Glutamatergic neuron (in vitro differentiated cells): ENCODE measurements at regions not wholly inside any gene's neighbourhood (a gene's known extent, or its start where the extent isn't known, plus 50 kb on each side); places are given as distances from the start of the nearest gene placed in this dataset.
"Not testable (repeated sequence)": the region's sequence is repeated elsewhere in the genome, so short reads cannot be mapped to it uniquely, and the experiment has no call there.

Source experiments
- DNase-seq: peaks from one replicate; pipeline ENCODE4 v3.0.0; 2022
- H3K27ac Mint-ChIP-seq: one replicate; pipeline ENCODE4 v1.8.0; 2020; ENCODE audit warnings: mild to moderate bottlenecking, mixed read lengths, inconsistent platforms; ENCODE audit not compliant: unreplicated experiment
- H3K27me3 Mint-ChIP-seq: one replicate; pipeline ENCODE4 v1.8.0; 2020; ENCODE audit warnings: mild to moderate bottlenecking, moderate library complexity, mixed read lengths, inconsistent platforms; ENCODE audit not compliant: unreplicated experiment
- H3K36me3 Mint-ChIP-seq: one replicate; pipeline ENCODE4 v1.8.0; 2020; ENCODE audit warnings: mild to moderate bottlenecking, mixed read lengths, inconsistent platforms; ENCODE audit not compliant: unreplicated experiment
- H3K4me1 Mint-ChIP-seq: one replicate; pipeline ENCODE4 v1.8.0; 2020; ENCODE audit warnings: mild to moderate bottlenecking, low read depth, mixed read lengths, inconsistent platforms; ENCODE audit not compliant: unreplicated experiment
- H3K4me3 Mint-ChIP-seq: one replicate; pipeline ENCODE4 v1.8.0; 2020; ENCODE audit warnings: mild to moderate bottlenecking, mixed read lengths, inconsistent platforms; ENCODE audit not compliant: unreplicated experiment
- H3K9me3 Mint-ChIP-seq: one replicate; pipeline ENCODE4 v1.8.0; 2020; ENCODE audit warnings: mild to moderate bottlenecking, moderate library complexity, mixed read lengths, inconsistent platforms; ENCODE audit not compliant: unreplicated experiment
- CTCF ChIP-seq: fragments of 200-600 bp; sonication (generic); IDR thresholded peaks from one replicate; pipeline ENCODE4 v1.5.0; 2021; ENCODE audit not compliant: partially characterized antibody, unreplicated experiment

GRCh38 chr2:185278761-185279160, 459.8 kb upstream of the FSIP2 start:
- Mint-ChIP-seq H3K36me3 (no peaks in the 10 kb centered on the region), H3K4me3 (no peak overlapping the region), H3K9me3 (peaks cover 9% of the 10 kb centered on the region), H3K4me1 (peaks cover 21% of the 10 kb centered on the region), H3K27ac (no peak overlapping the region), H3K27me3 (peaks cover 5% of the 10 kb centered on the region)
- TF ChIP-seq CTCF: no peak
- no peak for DNase-seq

- Mint-ChIP-seq H3K27ac (no peak overlapping the region), H3K4me1 (peaks cover 13% of the 10 kb centered on the region), H3K36me3 (no peaks in the 10 kb centered on the region), H3K9me3 (peaks cover 9% of the 10 kb centered on the region), H3K27me3 (peaks cover 5% of the 10 kb centered on the region), H3K4me3 (no peak overlapping the region)
- DNase-seq: no peak
- peak; percentile 69 for TF ChIP-seq CTCF
Measured at GRCh38 chr2:185279999-185280398, 458.6 kb upstream of the FSIP2 start.

- Mint-ChIP-seq H3K27me3 (no peaks in the 10 kb centered on the region), H3K4me1 (peaks cover 2% of the 10 kb centered on the region), H3K4me3 (no peak overlapping the region), H3K27ac (no peak overlapping the region), H3K36me3 (no peaks in the 10 kb centered on the region), H3K9me3 (peaks cover 3% of the 10 kb centered on the region)
- no peak for TF ChIP-seq CTCF
- DNase-seq: no peak
Measured at GRCh38 chr2:185284696-185285095, 453.9 kb upstream of the FSIP2 start.

- H3K4me1 Mint-ChIP-seq, H3K4me3 Mint-ChIP-seq, H3K27me3 Mint-ChIP-seq, H3K9me3 Mint-ChIP-seq: not testable (repeated sequence)
- peaks cover 14% of the 10 kb centered on the region for H3K36me3 Mint-ChIP-seq
- peak; percentile 69 for DNase-seq
- H3K27ac Mint-ChIP-seq: peak overlapping the region; percentile 29
Measured at GRCh38 chr2:185290012-185290411, 448.6 kb upstream of the FSIP2 start.

- H3K36me3 Mint-ChIP-seq: peaks cover 14% of the 10 kb centered on the region
- no peak overlapping the region for H3K27ac Mint-ChIP-seq
- H3K4me1 Mint-ChIP-seq: peaks cover 4% of the 10 kb centered on the region
- H3K4me3 Mint-ChIP-seq: no peak overlapping the region
- DNase-seq: peak; percentile 73
- H3K27me3 Mint-ChIP-seq: peaks cover 2% of the 10 kb centered on the region
- H3K9me3 Mint-ChIP-seq: peaks cover 7% of the 10 kb centered on the region
- TF ChIP-seq CTCF: peak; percentile 75
Measured at GRCh38 chr2:185291035-185291647, 447.5 kb upstream of the FSIP2 start.

GRCh38 chr2:185299867-185300266, 438.7 kb upstream of the FSIP2 start:
- Mint-ChIP-seq H3K36me3 (no peaks in the 10 kb centered on the region), H3K4me3 (no peak overlapping the region), H3K27ac (no peak overlapping the region), H3K9me3 (no peaks in the 10 kb centered on the region), H3K4me1 (peaks cover 2% of the 10 kb centered on the region), H3K27me3 (no peaks in the 10 kb centered on the region)
- no peak for TF ChIP-seq CTCF
- DNase-seq: no peak
